MM.1S (cell line): ENCODE measurements at regions not wholly inside any gene's neighbourhood (a gene's known extent, or its start where the extent isn't known, plus 50 kb on each side); places are given as distances from the start of the nearest gene placed in this dataset.

Source experiments
- DNase-seq: peaks from one replicate; pipeline ENCODE4 v3.0.0-alpha.2; 2015
- H2AFZ ChIP-seq: fragments of 300-600 bp; sonication (generic); 2 replicates; pipeline ENCODE4 v1.6.0; 2016; ENCODE audit warnings: antibody characterized with exemption, low read length
- H3F3A ChIP-seq: fragments of 300-600 bp; sonication (generic); 2 replicates; pipeline ENCODE4 v1.6.1; 2016; ENCODE audit warnings: mild to moderate bottlenecking, antibody characterized with exemption, low read length, moderate library complexity, mixed read lengths; ENCODE audit not compliant: insufficient read depth
- H3K27ac ChIP-seq: fragments of 300-600 bp; sonication (generic); 2 replicates; pipeline ENCODE4 v1.5.1; 2016; ENCODE audit warnings: mild to moderate bottlenecking, low read length
- H3K27me3 ChIP-seq: fragments of 300-600 bp; sonication (generic); replicated peaks from 2 replicates; pipeline ENCODE4 v1.6.0; 2016; ENCODE audit warnings: low read length; ENCODE audit not compliant: insufficient read depth
- H3K36me3 ChIP-seq: fragments of 300-600 bp; sonication (generic); replicated peaks from 2 replicates; pipeline ENCODE4 v1.6.1; 2016; ENCODE audit warnings: mild to moderate bottlenecking, low read length, mixed read lengths; ENCODE audit not compliant: insufficient read depth
- H3K4me1 ChIP-seq: fragments of 300-600 bp; sonication (generic); 2 replicates; pipeline ENCODE4 v1.6.1; 2016; ENCODE audit warnings: low read length, mixed read lengths
- H3K4me2 ChIP-seq: fragments of 300-600 bp; sonication (generic); 2 replicates; pipeline ENCODE4 v1.6.0; 2016; ENCODE audit warnings: low read depth, low read length
- H3K4me3 ChIP-seq: fragments of 300-600 bp; sonication (generic); 2 replicates; pipeline ENCODE4 v1.5.1; 2016; ENCODE audit warnings: low read length, mixed read lengths
- H3K79me2 ChIP-seq: fragments of 300-600 bp; sonication (generic); 2 replicates; pipeline ENCODE4 v1.6.1; 2016; ENCODE audit warnings: mixed run types, low read length, mixed read lengths
- H3K9ac ChIP-seq: fragments of 300-600 bp; sonication (generic); 2 replicates; pipeline ENCODE4 v1.6.1; 2016; ENCODE audit warnings: low read length, mixed read lengths
- H3K9me2 ChIP-seq: fragments of 300-600 bp; sonication (generic); replicated peaks from 2 replicates; pipeline ENCODE4 v1.6.1; 2016; ENCODE audit warnings: mild to moderate bottlenecking, low read length, mixed read lengths; ENCODE audit not compliant: insufficient read depth
- H3K9me3 ChIP-seq: fragments of 300-600 bp; sonication (generic); replicated peaks from 2 replicates; pipeline ENCODE4 v1.6.1; 2016; ENCODE audit warnings: mild to moderate bottlenecking, low read length, mixed read lengths; ENCODE audit not compliant: insufficient read depth
- H4K20me1 ChIP-seq: fragments of 300-600 bp; sonication (generic); 2 replicates; pipeline ENCODE4 v1.6.1; 2016; ENCODE audit warnings: mild to moderate bottlenecking, low read length, moderate library complexity, mixed read lengths; ENCODE audit not compliant: insufficient read depth
- CTCF ChIP-seq: fragments of 300-600 bp; sonication (generic); IDR thresholded peaks from 2 replicates; pipeline ENCODE4 v1.5.1; 2016; ENCODE audit warnings: antibody characterized with exemption, low read length, mixed read lengths
- EZH2 ChIP-seq: fragments of 300-600 bp; sonication (generic); optimal IDR thresholded peaks from 2 replicates; pipeline ENCODE3; 2017; ENCODE audit warnings: low read depth, mild to moderate bottlenecking, antibody characterized with exemption, low read length, mixed read lengths
- EZH2phosphoT487 ChIP-seq: fragments of 300-600 bp; sonication (generic); IDR thresholded peaks from 2 replicates; pipeline ENCODE4 v1.6.1; 2018; ENCODE audit warnings: antibody characterized with exemption, low read length

- no peaks in the 10 kb centered on the region for H3K9me2 ChIP-seq
- no peaks in the 10 kb centered on the region for H3K27me3 ChIP-seq
- no peaks in the 10 kb centered on the region for H3K36me3 ChIP-seq
- no peak for TF ChIP-seq CTCF
- TF ChIP-seq EZH2phosphoT487 = no peak
- TF ChIP-seq EZH2 = no peak
- H3K4me2 ChIP-seq = no peak overlapping the region
- H3K79me2 ChIP-seq = no peaks in the 10 kb centered on the region
- H3K4me1 ChIP-seq = no peaks in the 10 kb centered on the region
- no peak overlapping the region for H3K9ac ChIP-seq
- DNase-seq = no peak
- no peak overlapping the region for H3K4me3 ChIP-seq
- H2AFZ ChIP-seq = no peak overlapping the region
- H4K20me1 ChIP-seq = no peaks in the 10 kb centered on the region
- no peak overlapping the region for H3K27ac ChIP-seq
- H3F3A ChIP-seq = no peaks in the 10 kb centered on the region
- no peaks in the 10 kb centered on the region for H3K9me3 ChIP-seq
Measured at GRCh38 chr1:114235281-114235680, 81.6 kb upstream of the SYT6 start.

- Histone ChIP-seq H3K4me3 (no peak overlapping the region), H3K9me2 (no peaks in the 10 kb centered on the region), H3K4me2 (no peak overlapping the region), H3K4me1 (no peaks in the 10 kb centered on the region), H4K20me1 (no peaks in the 10 kb centered on the region), H3K9me3 (no peaks in the 10 kb centered on the region), H3K9ac (no peak overlapping the region), H3K27me3 (no peaks in the 10 kb centered on the region), H3K36me3 (no peaks in the 10 kb centered on the region), H3K79me2 (no peaks in the 10 kb centered on the region), H3K27ac (no peak overlapping the region), H3F3A (no peaks in the 10 kb centered on the region), H2AFZ (no peak overlapping the region)
- no peak for DNase-seq
- no peak for TF ChIP-seq EZH2phosphoT487
- TF ChIP-seq CTCF = no peak
Measured at GRCh38 chr1:114234408-114235124, 80.9 kb upstream of the SYT6 start.

- no peak overlapping the region for H3K9ac ChIP-seq
- H3K4me3 ChIP-seq = no peak overlapping the region
- no peak overlapping the region for H3K27ac ChIP-seq
- no peaks in the 10 kb centered on the region for H3F3A ChIP-seq
- no peaks in the 10 kb centered on the region for H4K20me1 ChIP-seq
- no peaks in the 10 kb centered on the region for H3K9me2 ChIP-seq
- no peak overlapping the region for H3K4me2 ChIP-seq
- H3K4me1 ChIP-seq = no peaks in the 10 kb centered on the region
- H3K36me3 ChIP-seq = no peaks in the 10 kb centered on the region
- no peak overlapping the region for H2AFZ ChIP-seq
- H3K27me3 ChIP-seq = no peaks in the 10 kb centered on the region
- TF ChIP-seq EZH2phosphoT487 (no peak), EZH2 (no peak), CTCF (no peak)
- no peak for DNase-seq
- H3K9me3 ChIP-seq = no peaks in the 10 kb centered on the region
- H3K79me2 ChIP-seq = no peaks in the 10 kb centered on the region
Measured at GRCh38 chr1:114232691-114233090, 79.0 kb upstream of the SYT6 start.
